Smooth muscle cell (in vitro differentiated cells): ENCODE measurements at regions not wholly inside any gene's neighbourhood (a gene's known extent, or its start where the extent isn't known, plus 50 kb on each side); places are given as distances from the start of the nearest gene placed in this dataset.

ENCODE experiments used
- DNase-seq: peaks from one replicate; lab custom pipeline; 2025; ENCODE audit not compliant: unreplicated experiment; lab: John Stamatoyannopoulos, UW
- H2AFZ ChIP-seq: fragments of 200-600 bp; sonication (generic); 2 replicates; pipeline ENCODE4 v1.6.0; 2016; ENCODE audit warnings: antibody characterized with exemption, low read depth, mild to moderate bottlenecking
- H3F3A ChIP-seq: fragments of 200-600 bp; sonication (generic); 2 replicates; pipeline ENCODE4 v1.6.0; 2017; ENCODE audit warnings: antibody characterized with exemption, low read depth
- H3K27ac ChIP-seq: fragments of 200-600 bp; sonication (generic); 2 replicates; pipeline ENCODE4 v1.5.1; 2016; ENCODE audit warnings: low read depth, mild to moderate bottlenecking
- H3K27me3 ChIP-seq: fragments of 200-600 bp; sonication (generic); 2 replicates; pipeline ENCODE4 v1.6.1; 2016; ENCODE audit warnings: low read depth, mild to moderate bottlenecking
- H3K36me3 ChIP-seq: fragments of 200-600 bp; sonication (generic); 2 replicates; pipeline ENCODE4 v1.5.1; 2016; ENCODE audit warnings: low read depth
- H3K4me1 ChIP-seq: fragments of 200-600 bp; sonication (generic); 2 replicates; pipeline ENCODE4 v1.5.1; 2016; ENCODE audit warnings: low read depth
- H3K4me2 ChIP-seq: fragments of 200-600 bp; sonication (generic); 2 replicates; pipeline ENCODE4 v1.6.0; 2016; ENCODE audit warnings: mild to moderate bottlenecking
- H3K4me3 ChIP-seq: fragments of 200-600 bp; sonication (generic); 2 replicates; pipeline ENCODE4 v1.5.1; 2016; ENCODE audit warnings: mild to moderate bottlenecking
- H3K79me2 ChIP-seq: fragments of 200-600 bp; sonication (generic); 2 replicates; pipeline ENCODE4 v1.6.0; 2016; ENCODE audit warnings: low read depth, mild to moderate bottlenecking
- H3K9ac ChIP-seq: fragments of 200-600 bp; sonication (generic); 2 replicates; pipeline ENCODE4 v1.6.0; 2016; ENCODE audit warnings: low read depth
- H3K9me3 ChIP-seq: fragments of 200-600 bp; sonication (generic); replicated peaks from 2 replicates; pipeline ENCODE4 v1.5.1; 2016; ENCODE audit warnings: low read depth
- H4K20me1 ChIP-seq: fragments of 200-600 bp; sonication (generic); 2 replicates; pipeline ENCODE4 v1.6.0; 2016; ENCODE audit warnings: low read depth
- WGBS: methylation state at CpG from one replicate; pipeline ENCODE4 v1.1.7; 2016; ENCODE audit warnings: low lambda C conversion rate; 5-methylcytosine and 5-hydroxymethylcytosine counted together
- TF ChIP-seq, protein P1 (sequence below): fragments of 200-600 bp; sonication (generic); IDR thresholded peaks from 2 replicates; pipeline ENCODE4 v1.5.1; 2017; ENCODE audit warnings: borderline replicate concordance, mild to moderate bottlenecking, antibody characterized with exemption; ENCODE audit not compliant: insufficient read depth, poor library complexity, severe bottlenecking

DNA sequence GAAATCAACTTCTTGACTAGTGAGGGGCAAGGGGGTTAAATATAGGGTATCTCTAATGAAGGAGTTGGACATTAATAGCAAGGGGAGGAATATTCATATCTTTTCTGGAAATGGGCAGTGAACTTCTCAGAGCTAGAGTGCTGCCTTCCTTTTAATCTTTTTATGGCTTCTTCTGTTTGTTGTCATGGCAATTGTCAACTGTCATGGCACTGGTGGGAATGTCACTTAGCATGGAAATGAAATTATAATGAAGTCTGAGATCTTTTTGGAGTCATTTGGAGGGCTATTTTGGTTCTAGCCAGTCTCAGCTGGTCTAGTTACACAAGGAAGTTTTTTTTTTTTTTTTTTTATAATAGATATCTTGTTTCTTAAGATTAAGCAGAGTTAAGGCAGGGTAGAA is 250.2 kb downstream of the AASDHPPT start:
- Histone ChIP-seq H4K20me1 (no peaks in the 10 kb centered on the region), H3K4me1 (no peaks in the 10 kb centered on the region), H3K27me3 (no peaks in the 10 kb centered on the region), H3K9ac (no peak overlapping the region), H3K36me3 (no peaks in the 10 kb centered on the region), H3K9me3 (no peaks in the 10 kb centered on the region), H3K27ac (no peak overlapping the region), H3K4me3 (no peak overlapping the region), H3K79me2 (no peaks in the 10 kb centered on the region), H3K4me2 (no peak overlapping the region), H3F3A (no peaks in the 10 kb centered on the region), H2AFZ (no peak overlapping the region)
- TF ChIP-seq, protein P1, sequence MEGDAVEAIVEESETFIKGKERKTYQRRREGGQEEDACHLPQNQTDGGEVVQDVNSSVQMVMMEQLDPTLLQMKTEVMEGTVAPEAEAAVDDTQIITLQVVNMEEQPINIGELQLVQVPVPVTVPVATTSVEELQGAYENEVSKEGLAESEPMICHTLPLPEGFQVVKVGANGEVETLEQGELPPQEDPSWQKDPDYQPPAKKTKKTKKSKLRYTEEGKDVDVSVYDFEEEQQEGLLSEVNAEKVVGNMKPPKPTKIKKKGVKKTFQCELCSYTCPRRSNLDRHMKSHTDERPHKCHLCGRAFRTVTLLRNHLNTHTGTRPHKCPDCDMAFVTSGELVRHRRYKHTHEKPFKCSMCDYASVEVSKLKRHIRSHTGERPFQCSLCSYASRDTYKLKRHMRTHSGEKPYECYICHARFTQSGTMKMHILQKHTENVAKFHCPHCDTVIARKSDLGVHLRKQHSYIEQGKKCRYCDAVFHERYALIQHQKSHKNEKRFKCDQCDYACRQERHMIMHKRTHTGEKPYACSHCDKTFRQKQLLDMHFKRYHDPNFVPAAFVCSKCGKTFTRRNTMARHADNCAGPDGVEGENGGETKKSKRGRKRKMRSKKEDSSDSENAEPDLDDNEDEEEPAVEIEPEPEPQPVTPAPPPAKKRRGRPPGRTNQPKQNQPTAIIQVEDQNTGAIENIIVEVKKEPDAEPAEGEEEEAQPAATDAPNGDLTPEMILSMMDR: no peak
- DNase-seq: no peak

DNA sequence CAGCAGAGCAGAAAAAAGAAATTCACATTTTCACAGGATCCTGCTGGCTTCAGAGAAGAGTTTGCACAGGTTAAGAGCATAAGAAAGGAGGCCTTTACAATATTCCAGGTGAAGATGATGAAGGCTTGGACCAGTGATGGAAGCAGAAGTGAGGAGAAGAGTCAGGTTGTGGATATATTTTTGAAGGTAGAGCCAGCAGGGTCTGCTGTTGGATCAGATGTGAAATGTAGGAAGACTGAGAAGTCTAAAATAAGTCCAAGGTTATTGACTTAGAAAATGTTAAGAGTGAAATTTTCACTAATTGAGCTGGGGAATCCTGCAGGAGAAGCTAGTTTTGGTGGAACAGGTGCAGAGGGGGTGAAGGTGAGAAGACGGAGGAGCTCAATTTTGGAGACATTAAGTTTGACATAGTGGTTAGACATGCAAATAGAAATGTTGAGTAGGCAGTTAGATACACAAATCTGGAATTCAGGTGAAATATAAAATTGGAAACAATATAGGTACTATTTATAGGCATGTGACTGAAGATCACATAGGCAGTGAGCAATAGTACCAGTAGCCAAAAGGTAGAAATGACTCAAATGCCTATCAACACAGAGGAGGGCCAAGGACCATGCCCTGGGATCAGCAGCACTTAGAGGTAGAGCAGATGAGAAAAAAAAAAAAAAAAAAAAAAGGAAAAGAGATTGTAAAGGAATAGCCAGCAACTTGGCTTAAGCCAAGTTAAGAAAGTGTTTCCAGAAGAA is 252.0 kb downstream of the AASDHPPT start:
- Histone ChIP-seq H4K20me1 (no peaks in the 10 kb centered on the region), H3K27me3 (no peaks in the 10 kb centered on the region), H3K27ac (no peak overlapping the region), H3K79me2 (no peaks in the 10 kb centered on the region), H3K9me3 (no peaks in the 10 kb centered on the region), H3K4me1 (no peaks in the 10 kb centered on the region), H3K4me2 (no peak overlapping the region), H3F3A (no peaks in the 10 kb centered on the region), H3K9ac (no peak overlapping the region), H2AFZ (no peak overlapping the region), H3K36me3 (no peaks in the 10 kb centered on the region), H3K4me3 (no peak overlapping the region)
- no peak for DNase-seq
- WGBS: 100% methylated on average over 1 of the region's 1 CpG
- TF ChIP-seq, protein P1: no peak

DNA sequence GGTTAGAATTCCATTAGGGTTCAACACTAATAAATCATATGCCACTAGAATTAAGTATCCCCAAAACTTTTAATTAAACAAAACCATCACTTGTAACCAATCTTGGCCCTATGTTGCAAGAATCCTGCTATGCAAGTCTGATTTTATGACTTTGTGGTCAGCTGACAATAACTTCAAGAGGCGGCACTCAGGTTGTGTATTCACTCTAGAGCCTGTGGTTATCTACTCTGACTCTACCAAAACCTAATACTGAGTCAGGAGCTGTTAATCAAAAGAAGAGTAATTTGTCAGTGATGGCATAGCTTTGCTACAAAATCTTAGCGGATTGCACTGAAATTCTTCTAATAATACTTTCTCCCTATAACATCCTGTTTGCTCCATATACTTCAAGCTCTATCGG is 253.7 kb downstream of the AASDHPPT start:
- no peak overlapping the region for H3K27ac ChIP-seq
- DNase-seq: no peak
- no peaks in the 10 kb centered on the region for H3K36me3 ChIP-seq
- H3K9ac ChIP-seq: no peak overlapping the region
- no peak overlapping the region for H3K4me2 ChIP-seq
- no peaks in the 10 kb centered on the region for H3F3A ChIP-seq
- no peaks in the 10 kb centered on the region for H4K20me1 ChIP-seq
- TF ChIP-seq, protein P1: no peak
- H3K27me3 ChIP-seq: no peaks in the 10 kb centered on the region
- no peak overlapping the region for H2AFZ ChIP-seq
- H3K4me3 ChIP-seq: no peak overlapping the region
- WGBS: 69% methylated on average over 3 of the region's 3 CpGs
- H3K4me1 ChIP-seq: no peaks in the 10 kb centered on the region
- no peaks in the 10 kb centered on the region for H3K9me3 ChIP-seq
- H3K79me2 ChIP-seq: no peaks in the 10 kb centered on the region

DNA sequence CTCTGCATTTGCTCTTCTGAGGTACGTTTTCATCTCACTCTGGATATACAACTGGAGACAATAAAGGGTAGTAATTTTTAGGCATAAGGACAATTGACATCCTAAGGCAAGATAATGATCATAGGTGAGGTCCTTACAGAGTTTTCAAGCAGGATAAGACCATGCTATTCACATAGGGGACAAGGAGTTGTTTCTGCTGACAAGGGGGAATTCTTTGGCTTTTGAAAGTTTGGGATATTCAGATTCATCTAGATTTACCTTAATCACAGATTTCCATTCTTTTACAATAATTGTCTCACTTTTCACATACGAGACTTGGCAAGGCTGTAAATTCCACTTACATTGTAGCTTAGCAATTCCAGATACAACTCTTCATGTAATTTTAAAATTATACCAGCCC is 256.2 kb downstream of the AASDHPPT start:
- Histone ChIP-seq H3K36me3 (no peaks in the 10 kb centered on the region), H3K9ac (no peak overlapping the region), H4K20me1 (no peaks in the 10 kb centered on the region), H3K4me1 (no peaks in the 10 kb centered on the region), H3K79me2 (no peaks in the 10 kb centered on the region), H3K4me3 (no peak overlapping the region), H3K27me3 (no peaks in the 10 kb centered on the region), H3K27ac (no peak overlapping the region), H3F3A (no peaks in the 10 kb centered on the region), H3K9me3 (no peaks in the 10 kb centered on the region), H3K4me2 (no peak overlapping the region), H2AFZ (no peak overlapping the region)
- no peak for DNase-seq
- TF ChIP-seq, protein P1: no peak
- 83% methylated on average over 2 of the region's 2 CpGs for WGBS
